GM19238 (cell line): ENCODE measurements at regions not wholly inside any gene's neighbourhood (a gene's known extent, or its start where the extent isn't known, plus 50 kb on each side); places are given as distances from the start of the nearest gene placed in this dataset.

Experiments
- DNase-seq: peaks from one replicate; pipeline ENCODE4 v3.0.0; 2011; ENCODE audit warnings: low spot score; ENCODE audit not compliant: insufficient read length

DNA sequence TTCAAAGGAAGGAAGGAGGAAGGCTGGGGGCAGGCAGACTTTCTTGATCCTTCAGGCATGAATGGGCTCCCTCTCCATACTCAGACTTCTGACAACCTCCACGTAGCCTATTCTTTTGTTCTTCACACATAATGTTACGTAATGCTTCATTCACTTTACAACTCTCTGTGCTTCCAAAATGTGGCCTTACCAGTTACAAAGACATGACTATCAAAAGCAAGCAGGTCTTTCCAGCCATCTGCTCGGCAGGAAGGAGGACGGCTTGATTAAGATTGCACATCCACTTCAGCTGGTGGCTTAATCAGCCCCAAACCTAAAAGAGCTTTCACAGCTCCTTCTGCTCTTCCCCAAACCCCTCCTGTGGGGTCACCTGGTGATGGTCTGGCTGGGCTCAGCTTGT is 263.2 kb downstream of the XXYLT1 start:
- no peak for DNase-seq

DNA sequence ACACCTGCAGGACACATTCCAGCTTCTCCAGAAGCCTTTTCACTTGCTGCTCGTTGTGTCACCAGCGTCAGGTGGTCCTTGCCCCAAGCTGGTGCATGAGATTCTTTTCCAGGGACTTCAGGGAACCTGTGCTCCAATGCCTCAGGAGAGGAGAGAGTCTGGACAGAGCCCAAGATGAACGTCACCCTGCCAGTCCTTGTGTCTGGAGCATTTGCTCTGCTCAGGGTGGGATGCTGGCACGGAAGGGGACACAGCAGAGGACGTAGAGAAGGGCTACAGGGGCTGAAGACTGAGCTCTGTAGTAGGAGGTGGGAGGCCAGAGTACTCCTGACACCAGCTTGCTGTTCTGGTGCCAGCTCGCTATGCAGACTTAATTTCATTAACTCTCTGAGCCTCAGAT is 262.1 kb downstream of the XXYLT1 start:
- DNase-seq = no peak

DNA sequence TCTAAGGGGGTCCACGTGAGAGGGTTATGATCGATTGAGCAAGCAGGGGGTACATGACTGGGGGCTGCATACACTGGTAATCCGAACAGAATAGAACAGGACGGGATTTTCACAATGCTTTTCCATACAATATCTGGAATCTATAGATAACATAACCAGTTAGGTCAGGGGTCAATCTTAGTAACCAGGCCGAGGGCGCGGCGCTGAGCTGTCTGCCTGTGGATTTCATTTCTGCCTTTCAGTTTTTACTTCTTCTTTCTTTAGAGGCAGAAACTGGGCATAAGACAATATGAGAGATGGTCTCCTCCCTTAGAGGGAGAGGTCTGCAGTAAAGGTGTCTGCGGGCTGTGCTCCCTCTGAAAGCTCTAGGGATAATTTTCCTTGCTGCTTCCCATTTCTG is 261.3 kb downstream of the XXYLT1 start:
- DNase-seq = no peak

DNA sequence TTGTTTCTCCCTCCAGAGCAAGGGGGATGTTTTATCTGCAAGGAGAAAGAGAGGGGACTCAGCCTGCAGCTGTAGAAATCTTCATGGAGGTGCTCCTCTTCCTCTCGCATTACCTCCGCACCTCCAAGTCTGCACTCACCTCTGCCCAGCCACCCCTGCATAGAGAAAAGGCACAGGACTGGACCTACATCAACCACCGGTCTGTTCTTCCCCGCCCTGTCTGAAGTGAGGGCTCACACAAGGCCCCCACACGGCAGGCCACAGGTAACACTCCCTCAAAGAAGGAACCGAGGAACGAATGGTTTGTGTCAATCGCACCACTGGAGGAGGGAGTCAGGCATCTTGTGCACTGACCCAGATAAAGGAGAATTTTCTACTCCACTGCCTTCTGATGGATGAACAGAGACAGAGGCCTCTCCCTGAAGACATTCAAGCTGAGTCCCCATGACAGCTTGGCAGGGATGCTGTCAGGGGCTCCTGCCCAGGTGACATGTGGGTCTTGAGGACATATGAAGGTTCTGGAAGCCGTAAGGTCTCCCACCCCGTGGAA is 260.3 kb downstream of the XXYLT1 start:
- DNase-seq = no peak

DNA sequence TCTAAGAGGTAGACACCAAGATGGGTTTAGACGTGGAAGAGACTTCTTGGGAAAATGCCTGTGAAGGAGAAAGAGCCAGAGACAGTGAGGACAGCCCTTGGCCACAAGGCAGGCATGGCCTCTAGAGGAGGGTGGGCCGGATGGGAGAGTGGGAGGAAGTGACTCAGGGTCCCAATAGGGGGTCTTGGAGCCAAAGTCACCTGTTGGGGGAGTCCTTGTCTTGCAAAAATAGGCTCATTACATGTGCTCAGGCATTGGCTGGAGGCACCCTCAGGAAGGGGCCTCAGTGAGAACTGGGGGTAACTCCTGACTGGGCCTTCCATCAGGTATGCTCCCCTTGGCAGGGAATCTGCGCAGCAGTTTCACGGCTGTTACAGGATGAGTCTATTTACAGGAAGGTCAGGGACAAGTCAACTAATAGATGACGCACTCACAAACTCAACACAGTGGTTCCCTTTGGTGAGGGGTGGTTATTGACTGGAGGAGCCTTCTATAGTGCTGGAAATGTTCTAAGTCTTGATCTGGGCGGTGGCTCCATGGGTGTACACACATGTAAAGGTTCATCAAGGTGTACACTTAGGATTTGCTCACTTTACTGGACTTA is 259.6 kb downstream of the XXYLT1 start:
- no peak for DNase-seq

DNA sequence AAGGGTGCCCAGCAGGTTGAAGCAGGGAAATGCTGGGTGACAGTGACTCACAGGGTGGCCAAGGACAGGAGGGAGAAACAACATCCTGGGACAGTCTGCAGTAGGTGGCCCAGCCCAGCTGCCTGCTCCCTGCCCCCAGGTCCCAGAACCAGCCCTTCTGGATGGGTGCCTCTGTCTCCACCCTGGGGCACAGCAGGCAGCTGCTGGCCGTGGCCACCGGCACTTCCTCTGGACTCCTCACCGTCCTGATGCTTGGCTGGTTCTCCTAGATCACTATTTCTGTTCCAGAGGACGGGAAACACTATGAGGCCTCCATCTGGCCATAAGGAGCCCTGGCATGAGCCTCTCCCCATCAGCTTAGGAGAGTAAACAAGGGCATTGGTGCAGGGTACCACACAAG is 258.9 kb downstream of the XXYLT1 start:
- no peak for DNase-seq

DNA sequence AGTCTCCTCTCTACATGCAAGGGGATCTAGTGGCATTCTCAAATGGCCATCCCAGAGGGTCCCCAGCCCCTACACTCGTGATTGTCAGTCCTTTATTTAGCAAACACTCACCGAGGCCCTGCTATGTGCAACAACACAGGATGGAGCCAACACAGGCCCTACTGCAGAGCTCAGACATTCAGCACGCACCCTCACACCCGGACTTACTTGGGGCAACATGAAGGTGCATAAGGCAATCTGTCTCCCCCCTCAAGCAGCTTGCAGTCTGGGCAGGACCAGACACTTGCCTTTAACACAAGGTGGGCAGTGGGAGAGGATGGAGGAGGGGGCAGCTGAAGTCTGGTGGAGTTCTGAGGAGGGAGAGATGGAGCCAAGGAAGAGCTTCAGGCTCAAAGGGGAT is 258.4 kb downstream of the XXYLT1 start:
- no peak for DNase-seq

DNA sequence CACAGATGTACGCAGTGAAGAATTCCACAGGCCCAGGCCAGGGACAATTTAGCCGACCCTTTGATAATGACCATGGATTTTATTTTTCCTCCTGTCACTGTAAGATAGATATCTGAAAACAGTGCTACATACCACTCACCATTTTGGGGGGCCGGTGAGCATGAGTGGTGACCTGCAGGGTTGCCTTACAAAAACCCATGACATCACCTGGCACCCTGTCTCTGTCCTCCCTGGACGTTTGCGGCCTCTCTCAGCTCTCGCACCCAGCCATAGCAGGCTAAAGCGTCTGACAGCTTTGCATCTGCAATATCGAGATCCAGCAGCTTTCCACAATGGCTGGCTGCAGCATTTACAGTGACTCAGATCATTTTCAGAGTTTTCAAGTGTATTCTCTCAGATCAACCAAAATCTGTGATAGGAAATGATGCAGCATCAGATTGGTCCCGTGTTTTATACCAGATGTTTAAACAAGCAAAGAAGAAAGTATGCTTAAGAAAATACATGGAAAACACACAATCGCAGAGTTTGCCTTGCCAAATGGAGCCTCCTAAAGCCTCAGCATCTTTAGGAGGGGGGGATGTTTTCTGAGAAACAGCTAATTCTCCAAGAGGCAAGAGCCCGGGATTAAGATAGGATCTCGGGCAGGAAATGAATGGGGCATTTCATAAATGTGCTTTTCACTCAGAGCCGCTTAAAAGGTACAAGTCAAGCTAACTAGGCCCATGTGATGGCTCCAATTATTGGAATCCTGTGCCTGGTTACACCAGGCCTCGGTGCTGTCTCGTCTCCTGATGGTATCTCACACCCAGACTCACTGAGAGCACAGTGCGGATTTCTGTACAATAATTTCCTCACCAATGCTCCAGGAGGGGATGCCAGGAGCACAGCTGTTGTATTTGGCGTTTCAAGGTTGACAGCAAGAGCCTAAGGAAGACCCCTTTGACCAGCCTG is 257.3 kb downstream of the XXYLT1 start:
- DNase-seq = no peak

DNA sequence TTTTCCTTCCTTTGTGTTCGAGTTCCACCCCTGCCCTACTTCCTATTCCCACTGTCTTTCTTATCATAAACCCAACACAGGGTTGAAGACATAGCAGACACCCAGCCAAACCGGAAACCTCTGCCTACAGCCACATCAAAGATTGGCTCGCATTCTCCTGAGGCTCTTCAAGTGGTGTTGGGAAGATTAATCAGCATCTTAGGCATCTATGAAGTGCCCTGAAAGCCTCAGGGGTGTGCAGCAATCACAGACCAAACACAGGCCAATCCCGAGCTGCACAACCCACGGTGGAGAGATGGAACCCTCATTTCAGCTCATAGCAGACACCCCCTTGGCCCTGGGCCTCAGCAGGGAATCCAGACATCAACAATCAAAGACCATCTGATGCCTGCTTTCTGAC is 255.9 kb downstream of the XXYLT1 start:
- DNase-seq = no peak

DNA sequence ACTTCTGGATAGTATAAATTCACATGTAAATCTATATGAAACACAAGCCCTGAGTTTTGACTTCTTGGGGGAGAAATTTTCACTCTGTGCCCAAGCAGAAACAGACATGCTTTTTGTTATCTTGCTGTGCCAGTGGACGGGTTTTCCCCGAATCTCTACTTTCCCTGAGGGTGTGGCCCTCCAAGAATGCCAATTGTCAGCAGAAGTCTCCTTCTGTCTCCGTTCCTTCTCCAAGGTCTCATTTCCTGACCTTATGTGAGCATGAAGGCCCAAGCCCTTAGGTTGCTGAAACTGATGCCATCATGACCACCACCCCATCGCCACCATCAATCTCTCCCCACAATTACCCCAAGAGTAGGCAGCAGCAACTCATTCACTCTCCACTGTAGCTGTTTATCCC is 253.8 kb downstream of the XXYLT1 start:
- no peak for DNase-seq
